Thymus (tissue), 11 donors: ENCODE measurements at regions not wholly inside any gene's neighbourhood (a gene's known extent, or its start where the extent isn't known, plus 50 kb on each side); places are given as distances from the start of the nearest gene placed in this dataset.
"Not testable (repeated sequence)": the region's sequence is repeated elsewhere in the genome, so short reads cannot be mapped to it uniquely, and the experiment has no call there.

Source experiments
- DNase-seq, 9 donors: peaks; one replicate each; pipeline ENCODE4 v3.0.0-alpha.2; 2013; ENCODE audit warnings: low spot score in 9 of 9, low read depth in 6 of 9, missing footprints in 1 of 9
- H3K27ac ChIP-seq, 2 donors: one replicate each; pipeline ENCODE4 v1.5.1; 2013; ENCODE audit warnings: control low read depth in 1 of 2, low read depth in 1 of 2, low read length in 1 of 2, mild to moderate bottlenecking in 1 of 2, moderate library complexity in 1 of 2
- H3K27me3 ChIP-seq, 2 donors: one replicate each; pipeline ENCODE4 v1.5.1; 2013; ENCODE audit warnings: low read length in 1 of 2; ENCODE audit not compliant: control insufficient read depth in 2 of 2, insufficient read depth in 1 of 2
- H3K36me3 ChIP-seq, 2 donors: one replicate each; pipeline ENCODE4 v1.5.1; 2013; ENCODE audit warnings: low read length in 1 of 2, mild to moderate bottlenecking in 1 of 2, moderate library complexity in 1 of 2; ENCODE audit not compliant: control insufficient read depth in 2 of 2, insufficient read depth in 2 of 2
- H3K4me1 ChIP-seq, 2 donors: one replicate each; pipeline ENCODE4 v1.5.1; 2013; ENCODE audit warnings: low read length in 2 of 2; ENCODE audit not compliant: control insufficient read depth in 2 of 2, insufficient read depth in 2 of 2
- H3K4me3 ChIP-seq, 2 donors: one replicate each; pipeline ENCODE4 v1.5.1; 2013; ENCODE audit warnings: low read length in 2 of 2, control low read depth in 1 of 2, mild to moderate bottlenecking in 1 of 2
- H3K9me3 ChIP-seq, 2 donors: one replicate each; pipeline ENCODE4 v1.5.1; 2013; ENCODE audit warnings: low read length in 1 of 2, mild to moderate bottlenecking in 1 of 2; ENCODE audit not compliant: control insufficient read depth in 2 of 2, insufficient read depth in 1 of 2
- WGBS: extraction: QIAGEN DNeasy Blood & Tissue Kit; methylation state at CpG from one replicate; pipeline ENCODE4 v1.1.7; 2013; 5-methylcytosine and 5-hydroxymethylcytosine counted together
- donor health status: healthy.

GRCh38 chr11:44361813-44362212, 51.9 kb upstream of the ALX4 start:
- peaks cover 0 to 6% of the 10 kb centered on the region in 2 donors for H3K27me3 ChIP-seq
- H3K27ac ChIP-seq: no peak overlapping the region
- H3K4me3 ChIP-seq: no peak overlapping the region
- H3K9me3 ChIP-seq: no peaks in the 10 kb centered on the region
- no peaks in the 10 kb centered on the region for H3K36me3 ChIP-seq
- 75% methylated on average over 15 of the region's 15 CpGs for WGBS
- H3K4me1 ChIP-seq: no peaks in the 10 kb centered on the region
- no peak for DNase-seq

GRCh38 chr11:44363116-44363515, 53.2 kb upstream of the ALX4 start:
- H3K9me3 ChIP-seq: no peaks in the 10 kb centered on the region
- no peaks in the 10 kb centered on the region for H3K36me3 ChIP-seq
- H3K4me3 ChIP-seq: no peak overlapping the region
- H3K27me3 ChIP-seq: peaks cover 0 to 6% of the 10 kb centered on the region in 2 donors
- 84% methylated on average over 3 of the region's 3 CpGs for WGBS
- H3K4me1 ChIP-seq: no peaks in the 10 kb centered on the region
- H3K27ac ChIP-seq: no peak overlapping the region
- DNase-seq: no peak

- H3K36me3 ChIP-seq: no peaks in the 10 kb centered on the region
- 96% methylated on average over 3 of the region's 3 CpGs for WGBS
Measured at GRCh38 chr11:44364596-44364995, 54.7 kb upstream of the ALX4 start.

GRCh38 chr11:44365616-44366015, 55.7 kb upstream of the ALX4 start:
- H3K27ac ChIP-seq: no peak overlapping the region
- no peaks in the 10 kb centered on the region for H3K9me3 ChIP-seq
- DNase-seq: no peak
- H3K36me3 ChIP-seq: no peaks in the 10 kb centered on the region
- no peak overlapping the region for H3K4me3 ChIP-seq
- H3K4me1 ChIP-seq: no peaks in the 10 kb centered on the region
- WGBS: 94% methylated on average over 9 of the region's 9 CpGs
- peaks cover 0 to 2% of the 10 kb centered on the region in 2 donors for H3K27me3 ChIP-seq

More at GRCh38 chr11:44364596-44364995, 54.7 kb upstream of the ALX4 start:
- Histone ChIP-seq H3K4me1 (no peaks in the 10 kb centered on the region), H3K4me3 (no peak overlapping the region), H3K27me3 (peaks cover 0 to 2% of the 10 kb centered on the region in 2 donors), H3K27ac (no peak overlapping the region), H3K9me3 (no peaks in the 10 kb centered on the region)
- no peak for DNase-seq

GRCh38 chr11:44366026-44366425, 56.1 kb upstream of the ALX4 start:
- Histone ChIP-seq H3K36me3 (no peaks in the 10 kb centered on the region), H3K27ac (no peak overlapping the region), H3K9me3 (no peaks in the 10 kb centered on the region), H3K4me3 (no peak overlapping the region), H3K27me3 (peaks cover 0 to 2% of the 10 kb centered on the region in 2 donors), H3K4me1 (no peaks in the 10 kb centered on the region)
- no peak for DNase-seq
- 89% methylated on average over 6 of the region's 6 CpGs for WGBS

GRCh38 chr11:44366741-44367140, 56.8 kb upstream of the ALX4 start:
- Histone ChIP-seq H3K27ac (no peak overlapping the region), H3K4me1 (no peaks in the 10 kb centered on the region), H3K9me3 (no peaks in the 10 kb centered on the region), H3K4me3 (no peak overlapping the region), H3K36me3 (no peaks in the 10 kb centered on the region), H3K27me3 (peaks cover 0 to 2% of the 10 kb centered on the region in 2 donors)
- no peak for DNase-seq
- 84% methylated on average over 8 of the region's 8 CpGs for WGBS

- Histone ChIP-seq H3K4me1 (no peaks in the 10 kb centered on the region), H3K27ac (no peak overlapping the region), H3K9me3 (no peaks in the 10 kb centered on the region), H3K27me3 (no peaks in the 10 kb centered on the region), H3K4me3 (no peak overlapping the region), H3K36me3 (no peaks in the 10 kb centered on the region)
- DNase-seq: no peak
- WGBS: 98% methylated on average over 1 of the region's 1 CpG
Measured at GRCh38 chr11:44367452-44367851, 57.5 kb upstream of the ALX4 start.

- H3K36me3 ChIP-seq: no peaks in the 10 kb centered on the region
- H3K4me1 ChIP-seq: no peaks in the 10 kb centered on the region
- H3K9me3 ChIP-seq: no peaks in the 10 kb centered on the region
- H3K4me3 ChIP-seq: no peak overlapping the region
- WGBS: 84% methylated on average over 2 of the region's 2 CpGs
- no peak for DNase-seq
- H3K27ac ChIP-seq: no peak overlapping the region
- H3K27me3 ChIP-seq: no peaks in the 10 kb centered on the region
Measured at GRCh38 chr11:44368886-44369285, 58.9 kb upstream of the ALX4 start.

GRCh38 chr11:44371042-44371441, 61.1 kb upstream of the ALX4 start:
- not testable (repeated sequence) for H3K4me3 ChIP-seq, H3K27ac ChIP-seq, H3K36me3 ChIP-seq, H3K27me3 ChIP-seq, H3K9me3 ChIP-seq, H3K4me1 ChIP-seq, DNase-seq
- 98% methylated on average over 1 of the region's 1 CpG for WGBS

GRCh38 chr11:44371706-44372105, 61.8 kb upstream of the ALX4 start:
- Histone ChIP-seq H3K27me3 (no peaks in the 10 kb centered on the region), H3K4me3 (no peak overlapping the region), H3K9me3 (no peaks in the 10 kb centered on the region), H3K36me3 (no peaks in the 10 kb centered on the region), H3K4me1 (no peaks in the 10 kb centered on the region), H3K27ac (no peak overlapping the region)
- WGBS: 96% methylated on average over 4 of the region's 4 CpGs
- no peak for DNase-seq
